RWPE2 (cell line): ENCODE measurements at regions not wholly inside any gene's neighbourhood (a gene's known extent, or its start where the extent isn't known, plus 50 kb on each side); places are given as distances from the start of the nearest gene placed in this dataset.

Source experiments
- ATAC-seq: fragments of 200-7000 bp; cut with Tn5 transposase; 3 replicates; pipeline ENCODE4 v1.9.1; 2021; ENCODE audit warnings: low read depth
- DNase-seq: peaks from one replicate; pipeline ENCODE4 v3.0.0-alpha.2; 2020; ENCODE audit warnings: low spot score
- H3K27ac ChIP-seq: fragments of 450-650 bp; 2 replicates; pipeline ENCODE4 v1.5.1; 2017; ENCODE audit warnings: mild to moderate bottlenecking; ENCODE audit not compliant: poor library complexity, severe bottlenecking
- H3K27me3 ChIP-seq: fragments of 250-450 bp; sonication (Bioruptor Pico); 2 replicates; pipeline ENCODE4 v1.5.1; 2021; ENCODE audit warnings: mild to moderate bottlenecking, moderate library complexity; ENCODE audit not compliant: insufficient read depth, poor library complexity, severe bottlenecking
- H3K36me3 ChIP-seq: fragments of 250-450 bp; sonication (Bioruptor Pico); 2 replicates; pipeline ENCODE4 v1.5.1; 2020; ENCODE audit warnings: low read depth, mild to moderate bottlenecking, moderate library complexity
- H3K4me1 ChIP-seq: fragments of 250-450 bp; sonication (Bioruptor Pico); 2 replicates; pipeline ENCODE4 v1.5.1; 2021; ENCODE audit warnings: mild to moderate bottlenecking, moderate library complexity; ENCODE audit not compliant: insufficient read depth, poor library complexity, severe bottlenecking
- H3K4me3 ChIP-seq: fragments of 250-450 bp; sonication (Bioruptor Pico); 2 replicates; pipeline ENCODE4 v1.5.1; 2021; ENCODE audit warnings: mild to moderate bottlenecking, moderate library complexity; ENCODE audit not compliant: severe bottlenecking
- H3K9me3 ChIP-seq: fragments of 250-450 bp; sonication (Bioruptor Pico); 2 replicates; pipeline ENCODE4 v1.5.1; 2021; ENCODE audit warnings: mild to moderate bottlenecking, moderate library complexity; ENCODE audit not compliant: severe bottlenecking
- TF ChIP-seq, protein P1 (sequence below): fragments of 450-650 bp; IDR thresholded peaks from one replicate; pipeline ENCODE4 v1.5.1; 2017; ENCODE audit warnings: mild to moderate bottlenecking, moderate library complexity; ENCODE audit not compliant: poor library complexity, severe bottlenecking

DNA sequence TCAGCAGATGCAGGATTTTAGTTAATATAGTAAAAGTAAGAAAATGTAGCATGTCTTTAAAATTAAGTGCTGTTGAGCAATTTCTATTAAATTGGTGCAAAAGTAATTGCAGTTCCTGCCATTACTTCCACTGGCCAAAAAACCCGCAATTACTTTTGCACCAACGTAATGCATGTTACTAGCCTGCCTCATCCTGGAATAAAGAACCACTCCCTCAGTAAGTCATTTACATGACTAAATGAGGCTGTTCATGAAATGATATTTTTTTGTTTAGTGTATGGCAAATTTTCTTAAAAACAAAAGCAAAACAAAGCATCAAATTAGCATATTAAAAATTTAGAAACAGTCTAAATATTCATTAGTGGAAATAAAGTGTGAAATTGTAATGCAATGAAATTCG lies 180.4 kb downstream of the DIPK2A start:
- Histone ChIP-seq H3K27me3 (no peaks in the 10 kb centered on the region), H3K27ac (no peak overlapping the region), H3K36me3 (no peaks in the 10 kb centered on the region), H3K4me1 (no peaks in the 10 kb centered on the region), H3K4me3 (no peak overlapping the region), H3K9me3 (no peaks in the 10 kb centered on the region)
- no peak for DNase-seq
- ATAC-seq: no peak
- TF ChIP-seq, protein P1, sequence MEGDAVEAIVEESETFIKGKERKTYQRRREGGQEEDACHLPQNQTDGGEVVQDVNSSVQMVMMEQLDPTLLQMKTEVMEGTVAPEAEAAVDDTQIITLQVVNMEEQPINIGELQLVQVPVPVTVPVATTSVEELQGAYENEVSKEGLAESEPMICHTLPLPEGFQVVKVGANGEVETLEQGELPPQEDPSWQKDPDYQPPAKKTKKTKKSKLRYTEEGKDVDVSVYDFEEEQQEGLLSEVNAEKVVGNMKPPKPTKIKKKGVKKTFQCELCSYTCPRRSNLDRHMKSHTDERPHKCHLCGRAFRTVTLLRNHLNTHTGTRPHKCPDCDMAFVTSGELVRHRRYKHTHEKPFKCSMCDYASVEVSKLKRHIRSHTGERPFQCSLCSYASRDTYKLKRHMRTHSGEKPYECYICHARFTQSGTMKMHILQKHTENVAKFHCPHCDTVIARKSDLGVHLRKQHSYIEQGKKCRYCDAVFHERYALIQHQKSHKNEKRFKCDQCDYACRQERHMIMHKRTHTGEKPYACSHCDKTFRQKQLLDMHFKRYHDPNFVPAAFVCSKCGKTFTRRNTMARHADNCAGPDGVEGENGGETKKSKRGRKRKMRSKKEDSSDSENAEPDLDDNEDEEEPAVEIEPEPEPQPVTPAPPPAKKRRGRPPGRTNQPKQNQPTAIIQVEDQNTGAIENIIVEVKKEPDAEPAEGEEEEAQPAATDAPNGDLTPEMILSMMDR: no peak

DNA sequence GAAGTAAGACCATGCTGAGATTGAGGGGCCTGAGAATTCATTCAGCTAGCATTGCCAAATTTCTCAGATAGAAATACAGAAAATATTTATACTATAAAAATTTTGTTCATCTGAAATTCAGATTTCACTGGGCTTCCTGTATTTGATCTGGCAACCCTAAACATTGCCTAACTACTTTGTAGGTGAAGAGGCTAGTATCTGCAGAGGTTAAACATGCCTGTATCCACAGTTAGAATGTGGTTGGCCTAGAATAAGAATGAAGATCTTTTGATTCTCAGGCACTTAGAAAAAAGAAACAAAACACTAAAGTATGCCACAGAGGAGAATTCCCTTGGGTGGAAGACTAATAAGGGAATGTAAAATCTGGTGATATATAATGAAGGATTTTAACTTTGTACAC lies 189.0 kb downstream of the DIPK2A start:
- H3K27me3 ChIP-seq: no peaks in the 10 kb centered on the region
- peaks cover 4% of the 10 kb centered on the region for H3K4me1 ChIP-seq
- H3K9me3 ChIP-seq: no peaks in the 10 kb centered on the region
- ATAC-seq (no peak), DNase-seq (no peak)
- TF ChIP-seq, protein P1: no peak
- no peak overlapping the region for H3K27ac ChIP-seq
- no peaks in the 10 kb centered on the region for H3K36me3 ChIP-seq
- no peak overlapping the region for H3K4me3 ChIP-seq

- TF ChIP-seq, protein P1: no peak
- H3K9me3 ChIP-seq: no peaks in the 10 kb centered on the region
- H3K36me3 ChIP-seq: no peaks in the 10 kb centered on the region
- DNase-seq: no peak
- H3K27me3 ChIP-seq: no peaks in the 10 kb centered on the region
- no peak overlapping the region for H3K4me3 ChIP-seq
- peaks cover 4% of the 10 kb centered on the region for H3K4me1 ChIP-seq
- H3K27ac ChIP-seq: no peak overlapping the region
- peak; percentile 96 for ATAC-seq
Measured at GRCh38 chr3:144162042-144162441, 190.4 kb downstream of the DIPK2A start.

DNA sequence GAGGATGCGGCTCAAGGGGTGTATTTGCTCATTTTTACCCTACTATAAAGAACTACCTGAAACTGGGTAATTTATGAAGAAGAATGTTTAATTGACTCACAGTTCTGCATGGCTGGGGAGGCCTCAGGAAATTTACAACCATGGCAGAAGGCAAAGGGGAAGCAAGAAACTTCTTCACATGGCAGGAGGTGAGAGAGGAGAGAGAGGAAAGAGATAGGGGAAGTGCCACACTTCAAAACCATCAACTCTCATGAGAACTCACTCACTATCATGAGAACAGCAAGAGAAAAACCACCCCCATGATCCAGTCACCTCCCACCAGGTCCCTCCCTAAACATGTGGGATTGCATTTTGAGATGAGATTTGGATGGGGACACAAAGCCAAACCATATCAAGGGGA lies 192.7 kb downstream of the DIPK2A start:
- ATAC-seq (no peak), DNase-seq (no peak)
- TF ChIP-seq, protein P1: no peak
- H3K4me1 ChIP-seq: peaks cover 4% of the 10 kb centered on the region
- no peaks in the 10 kb centered on the region for H3K27me3 ChIP-seq
- no peak overlapping the region for H3K4me3 ChIP-seq
- no peaks in the 10 kb centered on the region for H3K9me3 ChIP-seq
- no peak overlapping the region for H3K27ac ChIP-seq
- H3K36me3 ChIP-seq: no peaks in the 10 kb centered on the region

DNA sequence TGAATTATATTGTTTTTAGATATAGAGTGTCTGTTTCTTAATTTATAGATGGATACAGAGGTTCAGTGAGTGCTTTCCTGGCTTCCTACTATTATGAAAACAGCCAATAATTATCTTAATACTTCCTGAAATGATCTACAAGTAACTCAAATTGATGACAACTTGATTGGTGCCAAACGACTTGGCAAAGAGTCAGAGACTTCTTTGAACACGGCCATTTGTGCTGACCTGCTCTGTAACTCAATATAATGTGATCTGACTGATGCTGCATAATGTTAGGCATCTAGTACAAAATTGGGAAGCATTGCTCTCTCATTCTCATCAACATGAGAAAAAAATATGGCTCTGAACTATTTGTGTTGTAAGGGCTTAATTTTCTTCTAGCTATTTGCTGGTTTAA lies 193.9 kb downstream of the DIPK2A start:
- ATAC-seq (no peak), DNase-seq (no peak)
- TF ChIP-seq, protein P1: no peak
- Histone ChIP-seq H3K27me3 (no peaks in the 10 kb centered on the region), H3K36me3 (no peaks in the 10 kb centered on the region), H3K9me3 (no peaks in the 10 kb centered on the region), H3K4me3 (no peak overlapping the region), H3K27ac (no peak overlapping the region), H3K4me1 (peaks cover 4% of the 10 kb centered on the region)
